SK-N-SH (cell line): ENCODE measurements at regions not wholly inside any gene's neighbourhood (a gene's known extent, or its start where the extent isn't known, plus 50 kb on each side); places are given as distances from the start of the nearest gene placed in this dataset.

Experiments
- CTCF ChIA-PET: fragments of 300-600, 350-600 bp; formaldehyde crosslinking; extraction: SDS; loops from one replicate; lab custom pipeline; 2021; lab: Yijun Ruan, JAX
- POLR2A ChIA-PET: fragments of 350-600 bp; sonication (Branson Sonifier 250); formaldehyde crosslinking; extraction: SDS; loops from one replicate; lab custom pipeline; 2020; ENCODE audit warnings: antibody characterized with exemption, inconsistent platforms; lab: Yijun Ruan, JAX
- DNase-seq: peaks from one replicate; pipeline ENCODE4 v3.0.0; 2012
- H2AFZ ChIP-seq: fragments of 200-600 bp; sonication (generic); 2 replicates; pipeline ENCODE4 v1.8.1; 2016; ENCODE audit warnings: antibody characterized with exemption, mild to moderate bottlenecking, low read depth
- H3F3A ChIP-seq: fragments of 200-600 bp; sonication (generic); replicated peaks from 2 replicates; pipeline ENCODE3; 2016; ENCODE audit warnings: antibody characterized with exemption, mild to moderate bottlenecking; ENCODE audit not compliant: insufficient read depth
- H3K27ac ChIP-seq, 2 experiments: fragments of 200-500 bp in 1 of 2; fragments of 200-600 bp in 1 of 2; sonication (Bioruptor generic) in 1 of 2; sonication (generic), shearing (Covaris generic) in 1 of 2; 2 replicates each; pipeline versions ENCODE4 v1.5.1 to v1.6.1; 2014 to 2016; ENCODE audit warnings: low read depth in 2 of 2, inconsistent platforms in 1 of 2, low read length in 1 of 2, mild to moderate bottlenecking in 1 of 2, mixed read lengths in 1 of 2
- H3K27me3 ChIP-seq: fragments of 200-600 bp; sonication (generic), shearing (Covaris generic); 2 replicates; pipeline ENCODE4 v1.6.1; 2016; ENCODE audit warnings: mixed run types; ENCODE audit not compliant: insufficient read depth
- H3K36me3 ChIP-seq, 2 experiments: fragments of 200-500 bp in 1 of 2; fragments of 200-600 bp in 1 of 2; sonication (Bioruptor generic) in 1 of 2; sonication (generic) in 1 of 2; replicated peaks in 1 of 2; 2 replicates each; pipeline versions ENCODE3 to v1.5.1; 2014 to 2016; ENCODE audit warnings: low read length in 1 of 2, mild to moderate bottlenecking in 1 of 2; ENCODE audit not compliant: insufficient read depth in 2 of 2, control insufficient read depth in 1 of 2
- H3K4me1 ChIP-seq, 2 experiments: fragments of 200-500 bp in 1 of 2; fragments of 200-600 bp in 1 of 2; sonication (Bioruptor generic) in 1 of 2; sonication (generic), shearing (Covaris generic) in 1 of 2; 2 replicates each; pipeline versions ENCODE4 v1.5.1 to v1.6.1; 2014 to 2016; ENCODE audit warnings: low read depth in 1 of 2, low read length in 1 of 2, mixed run types in 1 of 2; ENCODE audit not compliant: insufficient read depth in 2 of 2, control insufficient read depth in 1 of 2
- H3K4me2 ChIP-seq: fragments of 200-600 bp; sonication (generic), shearing (Covaris generic); 2 replicates; pipeline ENCODE4 v1.6.1; 2017; ENCODE audit warnings: mixed run types
- H3K4me3 ChIP-seq, 2 experiments: fragments of 200-500 bp in 1 of 2; fragments of 200-600 bp in 1 of 2; sonication (Bioruptor generic) in 1 of 2; sonication (generic), shearing (Covaris generic) in 1 of 2; 2 replicates each; pipeline versions ENCODE4 v1.5.1 to v1.8.1; 2014 to 2016; ENCODE audit warnings: low read depth in 2 of 2, inconsistent platforms in 1 of 2, low read length in 1 of 2, mild to moderate bottlenecking in 1 of 2, mixed read lengths in 1 of 2, moderate library complexity in 1 of 2
- H3K79me2 ChIP-seq: fragments of 200-600 bp; sonication (generic); 2 replicates; pipeline ENCODE4 v1.8.1; 2017; ENCODE audit warnings: mild to moderate bottlenecking; ENCODE audit not compliant: insufficient read depth
- H3K9ac ChIP-seq: fragments of 200-600 bp; sonication (generic); 2 replicates; pipeline ENCODE4 v1.6.1; 2017; ENCODE audit warnings: mixed run types
- H3K9me2 ChIP-seq: fragments of 200-600 bp; sonication (generic); 2 replicates; pipeline ENCODE4 v1.6.1; 2017; ENCODE audit warnings: mixed run types
- H3K9me3 ChIP-seq: fragments of 200-600 bp; sonication (generic); 2 replicates; pipeline ENCODE4 v1.6.1; 2017; ENCODE audit warnings: mixed run types, mild to moderate bottlenecking, moderate library complexity
- H4K20me1 ChIP-seq: fragments of 200-600 bp; sonication (generic); 2 replicates; pipeline ENCODE4 v1.6.1; 2017; ENCODE audit warnings: mild to moderate bottlenecking, mixed run types; ENCODE audit not compliant: insufficient read depth
- CHD2 ChIP-seq: fragments of 150-350 bp; IDR thresholded peaks from 2 replicates; pipeline ENCODE4 v1.6.1; 2018; ENCODE audit warnings: low read length; ENCODE audit not compliant: partially characterized antibody
- ELF1 ChIP-seq: IDR thresholded peaks from 2 replicates; pipeline ENCODE4 v1.4.0; 2012
- FOXJ3 ChIP-seq: sonication (generic); formaldehyde crosslinking; IDR thresholded peaks from 2 replicates; pipeline ENCODE4 v1.5.1; 2020; ENCODE audit warnings: mild to moderate bottlenecking, missing genetic modification reagents
- JUND ChIP-seq: IDR thresholded peaks from 2 replicates; pipeline ENCODE4 v1.4.0; 2012
- NFIC ChIP-seq: IDR thresholded peaks from 2 replicates; pipeline ENCODE4 v1.4.0; 2012; ENCODE audit warnings: borderline replicate concordance
- NRF1 ChIP-seq: IDR thresholded peaks from 2 replicates; pipeline ENCODE4 v1.6.1; 2012; ENCODE audit warnings: low read depth, mild to moderate bottlenecking, low read length
- RAD21 ChIP-seq: IDR thresholded peaks from 2 replicates; pipeline ENCODE4 v1.6.1; 2012; ENCODE audit warnings: mild to moderate bottlenecking, low read length
- RFX5 ChIP-seq: IDR thresholded peaks from 2 replicates; pipeline ENCODE4 v1.6.1; 2012; ENCODE audit warnings: mild to moderate bottlenecking, improper control_type of control experiment, low read length
- RXRA ChIP-seq: IDR thresholded peaks from 2 replicates; pipeline ENCODE4 v1.4.0; 2012; ENCODE audit warnings: low read depth, mild to moderate bottlenecking, borderline replicate concordance
- SIN3A ChIP-seq: IDR thresholded peaks from 2 replicates; pipeline ENCODE4 v1.6.1; 2012; ENCODE audit warnings: low read depth, mild to moderate bottlenecking, low read length, moderate library complexity, borderline replicate concordance
- TCF12 ChIP-seq: IDR thresholded peaks from 2 replicates; pipeline ENCODE4 v1.4.0; 2012
- WGBS: methylation state at CpG from one replicate; pipeline ENCODE4 v1.1.6; 2017; ENCODE audit warnings: low lambda C conversion rate; 5-methylcytosine and 5-hydroxymethylcytosine counted together
- TF ChIP-seq, protein P1 (sequence below): IDR thresholded peaks from 2 replicates; pipeline ENCODE4 v1.4.0; 2012; ENCODE audit warnings: low read depth, borderline replicate concordance
- TF ChIP-seq, protein P2 (sequence below): IDR thresholded peaks from 2 replicates; pipeline ENCODE4 v1.6.1; 2012; ENCODE audit warnings: mild to moderate bottlenecking, low read depth, low read length, moderate library complexity
- TF ChIP-seq, protein P3 (sequence below): fragments of 150-350 bp; IDR thresholded peaks from 2 replicates; pipeline ENCODE4 v1.6.1; 2016; ENCODE audit warnings: mild to moderate bottlenecking, low read depth, low read length

DNA sequence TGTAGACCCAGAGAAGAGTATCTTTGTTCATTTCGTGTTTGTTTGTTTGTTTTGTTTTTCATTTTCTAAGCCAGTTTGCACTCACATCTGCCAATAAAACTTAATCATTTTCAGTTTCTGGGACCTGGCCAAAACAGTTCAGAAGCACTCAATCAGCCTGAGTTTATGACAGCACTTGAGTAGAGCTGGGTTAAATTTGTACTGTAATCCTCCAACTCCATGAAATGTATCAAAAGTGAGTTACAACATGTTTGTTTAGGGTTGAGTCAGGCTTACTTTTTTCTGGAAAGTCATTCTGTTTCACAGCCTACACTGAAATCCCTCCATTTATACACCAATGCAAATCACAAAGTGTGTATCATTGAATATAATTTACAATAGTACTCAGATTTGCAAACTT lies 91.9 kb downstream of the ZWINT start (continued):
- TF ChIP-seq, protein P1, sequence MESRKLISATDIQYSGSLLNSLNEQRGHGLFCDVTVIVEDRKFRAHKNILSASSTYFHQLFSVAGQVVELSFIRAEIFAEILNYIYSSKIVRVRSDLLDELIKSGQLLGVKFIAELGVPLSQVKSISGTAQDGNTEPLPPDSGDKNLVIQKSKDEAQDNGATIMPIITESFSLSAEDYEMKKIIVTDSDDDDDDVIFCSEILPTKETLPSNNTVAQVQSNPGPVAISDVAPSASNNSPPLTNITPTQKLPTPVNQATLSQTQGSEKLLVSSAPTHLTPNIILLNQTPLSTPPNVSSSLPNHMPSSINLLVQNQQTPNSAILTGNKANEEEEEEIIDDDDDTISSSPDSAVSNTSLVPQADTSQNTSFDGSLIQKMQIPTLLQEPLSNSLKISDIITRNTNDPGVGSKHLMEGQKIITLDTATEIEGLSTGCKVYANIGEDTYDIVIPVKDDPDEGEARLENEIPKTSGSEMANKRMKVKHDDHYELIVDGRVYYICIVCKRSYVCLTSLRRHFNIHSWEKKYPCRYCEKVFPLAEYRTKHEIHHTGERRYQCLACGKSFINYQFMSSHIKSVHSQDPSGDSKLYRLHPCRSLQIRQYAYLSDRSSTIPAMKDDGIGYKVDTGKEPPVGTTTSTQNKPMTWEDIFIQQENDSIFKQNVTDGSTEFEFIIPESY = no peak

DNA sequence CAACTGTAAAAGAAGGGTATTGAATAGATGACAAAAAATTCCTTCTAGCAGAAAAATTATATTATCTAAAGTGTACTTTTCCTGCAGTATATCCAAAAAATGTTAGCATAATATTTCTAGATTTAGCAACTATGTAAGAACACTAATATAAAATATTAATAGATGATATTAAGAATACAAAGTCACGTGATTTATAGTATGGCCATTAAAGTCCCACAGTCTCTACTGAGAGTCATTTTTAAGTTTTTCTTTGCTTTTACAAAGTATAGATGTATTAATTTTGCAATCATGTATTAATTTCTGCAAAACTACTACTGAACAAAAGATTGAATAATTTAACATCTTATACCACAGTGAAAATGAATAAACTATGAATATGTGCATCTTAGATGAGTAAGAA lies 94.9 kb downstream of the ZWINT start:
- no peak overlapping the region for H3K4me2 ChIP-seq
- no peaks in the 10 kb centered on the region for H3K9me2 ChIP-seq
- POLR2A ChIA-PET = no interaction called here
- no peaks in the 10 kb centered on the region for H3K79me2 ChIP-seq
- H3K36me3 ChIP-seq = no peaks in the 10 kb centered on the region
- no peaks in the 10 kb centered on the region for H3F3A ChIP-seq
- CTCF ChIA-PET = no interaction called here
- no peak for DNase-seq
- TF ChIP-seq, protein P2, sequence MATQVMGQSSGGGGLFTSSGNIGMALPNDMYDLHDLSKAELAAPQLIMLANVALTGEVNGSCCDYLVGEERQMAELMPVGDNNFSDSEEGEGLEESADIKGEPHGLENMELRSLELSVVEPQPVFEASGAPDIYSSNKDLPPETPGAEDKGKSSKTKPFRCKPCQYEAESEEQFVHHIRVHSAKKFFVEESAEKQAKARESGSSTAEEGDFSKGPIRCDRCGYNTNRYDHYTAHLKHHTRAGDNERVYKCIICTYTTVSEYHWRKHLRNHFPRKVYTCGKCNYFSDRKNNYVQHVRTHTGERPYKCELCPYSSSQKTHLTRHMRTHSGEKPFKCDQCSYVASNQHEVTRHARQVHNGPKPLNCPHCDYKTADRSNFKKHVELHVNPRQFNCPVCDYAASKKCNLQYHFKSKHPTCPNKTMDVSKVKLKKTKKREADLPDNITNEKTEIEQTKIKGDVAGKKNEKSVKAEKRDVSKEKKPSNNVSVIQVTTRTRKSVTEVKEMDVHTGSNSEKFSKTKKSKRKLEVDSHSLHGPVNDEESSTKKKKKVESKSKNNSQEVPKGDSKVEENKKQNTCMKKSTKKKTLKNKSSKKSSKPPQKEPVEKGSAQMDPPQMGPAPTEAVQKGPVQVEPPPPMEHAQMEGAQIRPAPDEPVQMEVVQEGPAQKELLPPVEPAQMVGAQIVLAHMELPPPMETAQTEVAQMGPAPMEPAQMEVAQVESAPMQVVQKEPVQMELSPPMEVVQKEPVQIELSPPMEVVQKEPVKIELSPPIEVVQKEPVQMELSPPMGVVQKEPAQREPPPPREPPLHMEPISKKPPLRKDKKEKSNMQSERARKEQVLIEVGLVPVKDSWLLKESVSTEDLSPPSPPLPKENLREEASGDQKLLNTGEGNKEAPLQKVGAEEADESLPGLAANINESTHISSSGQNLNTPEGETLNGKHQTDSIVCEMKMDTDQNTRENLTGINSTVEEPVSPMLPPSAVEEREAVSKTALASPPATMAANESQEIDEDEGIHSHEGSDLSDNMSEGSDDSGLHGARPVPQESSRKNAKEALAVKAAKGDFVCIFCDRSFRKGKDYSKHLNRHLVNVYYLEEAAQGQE = no peak
- TF ChIP-seq RXRA = no peak
- TF ChIP-seq, protein P3, sequence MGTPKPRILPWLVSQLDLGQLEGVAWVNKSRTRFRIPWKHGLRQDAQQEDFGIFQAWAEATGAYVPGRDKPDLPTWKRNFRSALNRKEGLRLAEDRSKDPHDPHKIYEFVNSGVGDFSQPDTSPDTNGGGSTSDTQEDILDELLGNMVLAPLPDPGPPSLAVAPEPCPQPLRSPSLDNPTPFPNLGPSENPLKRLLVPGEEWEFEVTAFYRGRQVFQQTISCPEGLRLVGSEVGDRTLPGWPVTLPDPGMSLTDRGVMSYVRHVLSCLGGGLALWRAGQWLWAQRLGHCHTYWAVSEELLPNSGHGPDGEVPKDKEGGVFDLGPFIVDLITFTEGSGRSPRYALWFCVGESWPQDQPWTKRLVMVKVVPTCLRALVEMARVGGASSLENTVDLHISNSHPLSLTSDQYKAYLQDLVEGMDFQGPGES = no peak
- no peak for TF ChIP-seq CHD2
- no peak for TF ChIP-seq SIN3A
- no peak for TF ChIP-seq ELF1
- no peak for TF ChIP-seq NRF1
- TF ChIP-seq NFIC = no peak
- no peak for TF ChIP-seq RFX5
- no peak for TF ChIP-seq TCF12
- no peak for TF ChIP-seq RAD21
- no peak for TF ChIP-seq JUND
- TF ChIP-seq FOXJ3 (CRISPR knock-in tag) = no peak
- no peaks in the 10 kb centered on the region for H3K27me3 ChIP-seq
- H3K4me1 ChIP-seq = no peaks in the 10 kb centered on the region
- no peak overlapping the region for H3K9ac ChIP-seq
- no peaks in the 10 kb centered on the region for H3K9me3 ChIP-seq
- no peak overlapping the region for H3K4me3 ChIP-seq
- H2AFZ ChIP-seq = no peak overlapping the region
- H4K20me1 ChIP-seq = no peaks in the 10 kb centered on the region
- no peak overlapping the region for H3K27ac ChIP-seq
- 40% methylated on average over 1 of the region's 1 CpG for WGBS
